Colonic mucosa (tissue), 4 donors: ENCODE measurements at regions not wholly inside any gene's neighbourhood (a gene's known extent, or its start where the extent isn't known, plus 50 kb on each side); places are given as distances from the start of the nearest gene placed in this dataset.

Experiments used
- DNase-seq: peaks from one replicate; pipeline ENCODE4 v3.0.0-alpha.2; 2020
- H3K27ac ChIP-seq: fragments of 200-600 bp; one replicate; pipeline ENCODE4 v1.8.0; 2021
- H3K27me3 ChIP-seq: fragments of 200-600 bp; one replicate; pipeline ENCODE4 v1.8.0; 2021
- H3K36me3 ChIP-seq: fragments of 200-600 bp; one replicate; pipeline ENCODE4 v1.8.0; 2021
- H3K4me1 ChIP-seq: fragments of 200-600 bp; one replicate; pipeline ENCODE4 v1.8.0; 2021; ENCODE audit warnings: mild to moderate bottlenecking
- H3K4me3 ChIP-seq: fragments of 200-600 bp; one replicate; pipeline ENCODE4 v1.8.0; 2021
- H3K9ac ChIP-seq, 2 donors: one replicate each; pipeline ENCODE4 v1.7.0; 2013; ENCODE audit warnings: control low read depth in 2 of 2, low read depth in 2 of 2, low read length in 2 of 2
- H3K9me3 ChIP-seq: fragments of 200-600 bp; one replicate; pipeline ENCODE4 v1.8.0; 2021
- intact Hi-C: fragments of 100-400 bp; cut with DNase I; formaldehyde crosslinking; loops from one replicate; pipeline ENCODE4 v1.14.1; 2022
- TF ChIP-seq, protein P1 (sequence below): fragments of 200-600 bp; IDR thresholded peaks from one replicate; pipeline ENCODE4 v1.8.0; 2022; ENCODE audit warnings: antibody characterized with exemption, mild to moderate bottlenecking
- donor health status: healthy.
- donor health status: DM: no; HTN: no; CAD: no.
- donor health status: DM: no; HTN: no; CAD: no.

DNA sequence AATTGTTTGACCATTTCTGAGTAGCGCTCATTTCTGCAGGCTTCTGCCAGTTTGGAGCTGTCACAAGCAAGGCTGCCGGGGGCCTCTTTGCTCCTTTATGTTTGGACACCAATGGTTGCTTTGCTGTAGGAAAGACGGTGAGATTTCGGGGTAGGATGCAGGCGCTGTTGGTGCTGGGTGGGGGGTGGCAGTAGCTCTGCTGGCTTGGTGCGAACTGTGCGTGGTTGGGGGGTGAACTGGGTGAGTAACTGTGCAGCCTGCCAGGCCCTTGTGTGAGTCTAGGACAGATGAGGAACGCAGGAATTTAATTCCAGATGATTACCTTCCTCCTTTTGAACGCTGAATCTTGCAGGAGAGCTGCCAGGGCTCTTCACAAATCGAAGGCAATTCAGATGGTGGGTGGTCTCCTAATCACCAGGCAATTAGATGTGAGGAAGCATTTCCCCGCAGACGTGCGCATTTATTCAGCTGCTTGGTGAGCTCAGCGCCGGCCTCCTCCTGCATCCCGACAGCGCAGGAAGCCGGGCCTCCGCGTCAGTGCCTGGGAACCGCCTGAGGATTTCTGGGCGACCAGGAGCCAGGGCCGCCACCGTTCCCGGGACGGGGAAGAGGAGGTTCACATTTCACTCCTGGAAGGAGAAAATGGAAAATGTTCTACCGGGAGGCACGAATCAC lies 154.4 kb downstream of the FOXL1 start:
- Histone ChIP-seq H3K27ac (no peak overlapping the region), H3K36me3 (no peaks in the 10 kb centered on the region), H3K9me3 (no peaks in the 10 kb centered on the region), H3K27me3 (peaks cover 3% of the 10 kb centered on the region), H3K4me3 (no peak overlapping the region), H3K4me1 (no peaks in the 10 kb centered on the region), H3K9ac (no peak overlapping the region)
- intact Hi-C loops, result no loop called here
- TF ChIP-seq, protein P1, sequence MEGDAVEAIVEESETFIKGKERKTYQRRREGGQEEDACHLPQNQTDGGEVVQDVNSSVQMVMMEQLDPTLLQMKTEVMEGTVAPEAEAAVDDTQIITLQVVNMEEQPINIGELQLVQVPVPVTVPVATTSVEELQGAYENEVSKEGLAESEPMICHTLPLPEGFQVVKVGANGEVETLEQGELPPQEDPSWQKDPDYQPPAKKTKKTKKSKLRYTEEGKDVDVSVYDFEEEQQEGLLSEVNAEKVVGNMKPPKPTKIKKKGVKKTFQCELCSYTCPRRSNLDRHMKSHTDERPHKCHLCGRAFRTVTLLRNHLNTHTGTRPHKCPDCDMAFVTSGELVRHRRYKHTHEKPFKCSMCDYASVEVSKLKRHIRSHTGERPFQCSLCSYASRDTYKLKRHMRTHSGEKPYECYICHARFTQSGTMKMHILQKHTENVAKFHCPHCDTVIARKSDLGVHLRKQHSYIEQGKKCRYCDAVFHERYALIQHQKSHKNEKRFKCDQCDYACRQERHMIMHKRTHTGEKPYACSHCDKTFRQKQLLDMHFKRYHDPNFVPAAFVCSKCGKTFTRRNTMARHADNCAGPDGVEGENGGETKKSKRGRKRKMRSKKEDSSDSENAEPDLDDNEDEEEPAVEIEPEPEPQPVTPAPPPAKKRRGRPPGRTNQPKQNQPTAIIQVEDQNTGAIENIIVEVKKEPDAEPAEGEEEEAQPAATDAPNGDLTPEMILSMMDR, result no peak
- no peak for DNase-seq

DNA sequence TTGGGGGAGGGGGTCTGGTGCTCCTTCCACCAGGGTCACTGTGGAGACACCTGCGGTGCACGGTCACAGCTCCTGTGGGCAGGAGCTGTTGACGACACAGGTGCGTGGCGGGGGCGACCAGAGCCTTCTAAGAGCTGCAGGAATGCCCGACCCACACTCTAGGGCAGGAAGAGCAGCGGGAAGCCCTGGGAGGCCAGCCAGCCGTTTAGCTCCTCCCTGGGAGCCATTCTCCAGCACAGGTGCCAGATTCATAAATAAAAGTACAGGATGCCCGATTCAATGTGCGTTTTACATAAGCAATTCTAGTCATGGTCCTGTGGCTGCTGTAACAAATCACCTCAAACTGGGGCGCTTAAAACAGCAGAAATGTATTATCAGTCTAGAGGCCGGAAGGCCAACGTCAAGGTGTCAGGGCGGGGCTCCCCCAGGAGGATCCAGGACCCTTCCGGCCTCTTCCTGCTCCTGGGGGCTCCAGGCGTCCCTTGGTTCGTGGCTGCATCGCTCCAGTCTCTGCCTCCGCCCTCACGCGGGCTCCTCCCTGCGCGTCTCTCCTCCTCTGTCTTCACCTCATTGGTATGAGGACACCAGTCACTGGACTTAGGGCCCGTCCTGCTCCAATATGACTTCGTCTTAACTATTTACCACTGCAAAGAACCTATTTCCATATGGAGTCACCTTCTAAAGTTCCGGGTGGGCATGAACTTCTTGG lies 155.4 kb downstream of the FOXL1 start:
- DNase-seq, result no peak
- Histone ChIP-seq H3K36me3 (no peaks in the 10 kb centered on the region), H3K27ac (no peak overlapping the region), H3K4me1 (no peaks in the 10 kb centered on the region), H3K27me3 (peaks cover 3% of the 10 kb centered on the region), H3K9ac (no peak overlapping the region), H3K4me3 (no peak overlapping the region), H3K9me3 (no peaks in the 10 kb centered on the region)
- TF ChIP-seq, protein P1, result no peak
- intact Hi-C loops, result no loop called here

DNA sequence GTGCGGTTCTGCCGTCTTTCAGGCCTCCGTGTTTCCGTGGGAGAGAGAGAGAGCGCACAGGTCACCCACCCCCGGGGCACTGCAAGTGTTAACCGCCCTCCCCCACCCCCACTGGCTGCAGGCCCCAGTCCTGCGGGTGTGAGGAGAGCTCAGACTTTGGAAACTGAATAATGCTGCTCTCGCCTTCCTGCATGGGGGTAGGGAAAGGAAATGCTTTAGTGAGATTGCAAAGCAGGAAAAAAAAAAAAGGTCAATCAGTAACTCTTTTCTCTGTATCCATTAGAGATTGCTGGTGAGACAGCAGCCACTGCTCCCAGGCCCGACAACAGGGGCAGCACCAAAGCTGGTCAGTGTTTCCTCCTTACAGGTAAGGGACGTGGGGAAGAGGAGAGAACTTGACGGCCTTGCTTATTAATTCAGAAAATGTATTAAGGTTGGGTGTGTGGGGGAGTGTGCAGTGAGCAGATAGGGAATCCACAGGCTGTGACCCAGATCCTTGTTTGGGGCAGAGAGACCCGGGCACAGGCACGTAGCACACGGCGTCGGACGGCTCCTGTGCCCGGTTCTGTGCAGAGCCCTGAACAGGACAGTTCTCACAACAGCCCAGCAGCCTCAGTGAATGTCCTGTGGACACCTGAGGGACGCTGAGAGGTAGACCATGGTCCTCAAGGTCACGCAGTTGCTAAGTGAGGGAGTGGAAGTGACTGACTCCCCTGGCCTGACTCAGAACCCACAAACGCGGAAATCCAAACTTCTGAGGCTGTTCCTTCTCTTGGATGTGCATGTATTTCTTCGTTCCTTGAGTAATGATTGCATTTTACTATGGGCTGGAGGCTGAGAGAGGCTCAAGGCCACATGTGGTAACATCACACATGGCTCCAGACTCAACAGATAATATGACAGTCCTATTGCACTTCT lies 156.5 kb downstream of the FOXL1 start:
- no peak overlapping the region for H3K27ac ChIP-seq
- H3K9me3 ChIP-seq, result no peaks in the 10 kb centered on the region
- H3K4me1 ChIP-seq, result no peaks in the 10 kb centered on the region
- H3K27me3 ChIP-seq, result peaks cover 3% of the 10 kb centered on the region
- intact Hi-C loops, result no loop called here
- H3K9ac ChIP-seq, result no peak overlapping the region
- DNase-seq, result no peak
- no peaks in the 10 kb centered on the region for H3K36me3 ChIP-seq
- no peak overlapping the region for H3K4me3 ChIP-seq
- TF ChIP-seq, protein P1, result no peak

DNA sequence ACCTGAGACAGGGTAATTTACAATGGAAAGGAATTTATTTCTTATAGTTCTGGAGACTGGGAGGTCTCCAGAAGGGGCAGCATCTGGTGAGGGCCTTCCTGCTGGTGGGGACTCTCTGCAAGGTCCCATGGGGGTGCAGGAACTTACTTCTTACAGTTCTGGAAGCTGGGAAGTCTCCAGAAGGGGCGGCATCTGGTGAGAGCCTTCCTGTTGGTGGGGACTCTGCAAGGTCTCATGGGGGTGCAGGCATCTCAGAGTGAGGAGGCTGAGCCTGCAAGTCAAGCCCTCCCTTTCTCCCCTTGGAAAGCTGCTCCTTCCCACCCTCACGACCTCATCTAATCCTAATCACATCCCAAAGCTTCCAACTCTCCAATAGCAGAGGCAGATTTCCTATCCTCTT lies 157.4 kb downstream of the FOXL1 start:
- Histone ChIP-seq H3K9ac (no peak overlapping the region), H3K27ac (no peak overlapping the region), H3K9me3 (no peaks in the 10 kb centered on the region), H3K36me3 (no peaks in the 10 kb centered on the region), H3K4me3 (no peak overlapping the region), H3K4me1 (no peaks in the 10 kb centered on the region), H3K27me3 (no peaks in the 10 kb centered on the region)
- TF ChIP-seq, protein P1, result no peak
- no peak for DNase-seq
- intact Hi-C loops, result no loop called here

DNA sequence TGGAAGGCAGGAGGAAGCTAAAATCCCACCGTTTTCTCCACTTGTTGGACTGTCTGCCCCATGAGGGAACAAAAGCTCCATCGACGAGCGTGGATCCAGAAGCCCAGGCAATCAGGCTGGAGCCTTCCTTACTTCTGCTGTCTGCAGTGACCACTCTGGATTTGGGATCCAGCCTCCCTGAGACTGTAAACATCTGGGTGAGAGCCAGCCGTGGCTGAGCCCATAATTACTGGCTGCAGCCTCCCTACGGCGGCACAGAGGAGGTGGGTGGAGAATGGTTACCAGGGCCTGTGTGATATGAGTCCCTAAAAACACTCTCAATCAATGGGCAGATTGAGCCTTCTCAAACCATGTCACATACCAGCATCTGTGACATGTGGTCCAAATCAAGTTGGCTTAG lies 158.2 kb downstream of the FOXL1 start:
- Histone ChIP-seq H3K9me3 (no peaks in the 10 kb centered on the region), H3K27ac (no peak overlapping the region), H3K9ac (no peak overlapping the region), H3K4me3 (no peak overlapping the region), H3K4me1 (no peaks in the 10 kb centered on the region), H3K36me3 (no peaks in the 10 kb centered on the region), H3K27me3 (no peaks in the 10 kb centered on the region)
- TF ChIP-seq, protein P1, result no peak
- intact Hi-C loops, result no loop called here
- DNase-seq, result no peak
